HS-5 (cell line): ENCODE measurements at regions not wholly inside any gene's neighbourhood (a gene's known extent, or its start where the extent isn't known, plus 50 kb on each side); places are given as distances from the start of the nearest gene placed in this dataset.
A peak's percentile ranks its signal among the peaks of the same experiment; 100 is the strongest.
"Not testable (repeated sequence)": the region's sequence is repeated elsewhere in the genome, so short reads cannot be mapped to it uniquely, and the experiment has no call there.

ENCODE experiments used
- DNase-seq: peaks from one replicate; pipeline ENCODE4 v3.0.0-alpha.2; 2012; ENCODE audit warnings: low read depth

GRCh38 chr4:59500103-59500502 lies 1700.0 kb upstream of the ADGRL3 start:
- DNase-seq = no peak

- no peak for DNase-seq
Observed at GRCh38 chr4:59503731-59504130, 1696.4 kb upstream of the ADGRL3 start.

GRCh38 chr4:59511809-59512208 lies 1688.3 kb upstream of the ADGRL3 start:
- DNase-seq = peak; percentile 13

GRCh38 chr4:59517007-59517406 lies 1683.1 kb upstream of the ADGRL3 start:
- DNase-seq = no peak

- no peak for DNase-seq
Observed at GRCh38 chr4:59518005-59518823, 1681.9 kb upstream of the ADGRL3 start.

GRCh38 chr4:59525885-59526284 lies 1674.2 kb upstream of the ADGRL3 start:
- no peak for DNase-seq

- no peak for DNase-seq
Observed at GRCh38 chr4:59535541-59535940, 1664.6 kb upstream of the ADGRL3 start.

GRCh38 chr4:59536428-59536827 lies 1663.7 kb upstream of the ADGRL3 start:
- DNase-seq = no peak

- no peak for DNase-seq
Observed at GRCh38 chr4:59537246-59537886, 1662.8 kb upstream of the ADGRL3 start.

- no peak for DNase-seq
Observed at GRCh38 chr4:59539401-59539800, 1660.7 kb upstream of the ADGRL3 start.

- DNase-seq = no peak
Observed at GRCh38 chr4:59540311-59540710, 1659.8 kb upstream of the ADGRL3 start.

GRCh38 chr4:59553063-59553720 lies 1646.9 kb upstream of the ADGRL3 start:
- DNase-seq = peak; percentile 37

GRCh38 chr4:59553721-59554091 lies 1646.4 kb upstream of the ADGRL3 start:
- DNase-seq = no peak

GRCh38 chr4:59556191-59556590 lies 1643.9 kb upstream of the ADGRL3 start:
- not testable (repeated sequence) for DNase-seq

GRCh38 chr4:59560141-59560648 lies 1639.9 kb upstream of the ADGRL3 start:
- not testable (repeated sequence) for DNase-seq

GRCh38 chr4:59565836-59566235 lies 1634.3 kb upstream of the ADGRL3 start:
- no peak for DNase-seq

- DNase-seq = no peak
Observed at GRCh38 chr4:59570860-59571476, 1629.2 kb upstream of the ADGRL3 start.

GRCh38 chr4:59571805-59572430 lies 1628.2 kb upstream of the ADGRL3 start:
- no peak for DNase-seq

- no peak for DNase-seq
Observed at GRCh38 chr4:59583845-59584568, 1616.1 kb upstream of the ADGRL3 start.

- no peak for DNase-seq
Observed at GRCh38 chr4:59597536-59598329, 1602.4 kb upstream of the ADGRL3 start.

- DNase-seq = no peak
Observed at GRCh38 chr4:59598330-59598618, 1601.9 kb upstream of the ADGRL3 start.
